OCI-LY3 (cell line): ENCODE measurements at regions not wholly inside any gene's neighbourhood (a gene's known extent, or its start where the extent isn't known, plus 50 kb on each side); places are given as distances from the start of the nearest gene placed in this dataset.

ENCODE experiments used
- H2AFZ ChIP-seq: fragments of 200-600, 300-600 bp; shearing (Covaris generic); 2 replicates; pipeline ENCODE4 v1.6.0; 2014; ENCODE audit warnings: antibody characterized with exemption, low read depth, low read length
- H3K27ac ChIP-seq: fragments of 200-600, 300-600 bp; sonication (generic); 2 replicates; pipeline ENCODE4 v1.5.1; 2014; ENCODE audit warnings: mild to moderate bottlenecking, low read length, moderate library complexity, mixed read lengths
- H3K27me3 ChIP-seq: fragments of 200-600, 300-600 bp; sonication (generic); 2 replicates; pipeline ENCODE4 v1.6.1; 2014; ENCODE audit warnings: low read depth, low read length, mixed read lengths
- H3K36me3 ChIP-seq: fragments of 200-600, 300-600 bp; sonication (generic); replicated peaks from 2 replicates; pipeline ENCODE3; 2014; ENCODE audit warnings: low read depth, low read length, mixed read lengths
- H3K4me1 ChIP-seq: fragments of 300-600, 200-600 bp; sonication (generic); 2 replicates; pipeline ENCODE4 v1.6.1; 2014; ENCODE audit warnings: low read length, mixed read lengths
- H3K4me2 ChIP-seq: fragments of 200-600, 300-600 bp; sonication (generic); 2 replicates; pipeline ENCODE4 v1.6.1; 2014; ENCODE audit warnings: low read length, mixed read lengths
- H3K4me3 ChIP-seq: fragments of 300-600, 200-600 bp; sonication (generic); 2 replicates; pipeline ENCODE4 v1.5.1; 2014; ENCODE audit warnings: antibody characterized with exemption, mild to moderate bottlenecking, low read length, moderate library complexity
- H3K79me2 ChIP-seq: fragments of 300-600, 200-600 bp; shearing (Covaris generic); 2 replicates; pipeline ENCODE4 v1.6.1; 2014; ENCODE audit warnings: mild to moderate bottlenecking, low read length, mixed read lengths
- H3K9ac ChIP-seq: fragments of 300-600, 200-600 bp; shearing (Covaris generic); 2 replicates; pipeline ENCODE4 v1.6.0; 2014; ENCODE audit warnings: mild to moderate bottlenecking, low read length, moderate library complexity
- H3K9me3 ChIP-seq: fragments of 200-600, 300-600 bp; shearing (Covaris generic); 2 replicates; pipeline ENCODE4 v1.6.1; 2014; ENCODE audit warnings: low read length, mixed read lengths; ENCODE audit not compliant: insufficient read depth
- H4K20me1 ChIP-seq: fragments of 200-600, 300-600 bp; sonication (generic); 2 replicates; pipeline ENCODE4 v1.6.1; 2016; ENCODE audit warnings: low read length, mixed read lengths; ENCODE audit not compliant: insufficient read depth
- CTCF ChIP-seq: fragments of 200-600, 300-600 bp; sonication (generic); IDR thresholded peaks from 2 replicates; pipeline ENCODE4 v1.5.1; 2014; ENCODE audit warnings: antibody characterized with exemption, low read length, low read depth
- EZH2phosphoT487 ChIP-seq: fragments of 200-600 bp; shearing (Covaris generic); IDR thresholded peaks from 2 replicates; pipeline ENCODE4 v1.6.1; 2018; ENCODE audit warnings: antibody characterized with exemption, mixed run types, low read depth

- Histone ChIP-seq H3K4me3 (no peak overlapping the region), H3K27ac (no peak overlapping the region), H2AFZ (no peak overlapping the region), H3K9ac (no peak overlapping the region), H3K27me3 (peaks cover 31% of the 10 kb centered on the region; the same call in 1 of the 2 replicates), H3K4me1 (no peaks in the 10 kb centered on the region), H3K36me3 (no peaks in the 10 kb centered on the region), H4K20me1 (no peaks in the 10 kb centered on the region), H3K9me3 (no peaks in the 10 kb centered on the region), H3K79me2 (no peaks in the 10 kb centered on the region), H3K4me2 (no peak overlapping the region)
- TF ChIP-seq EZH2phosphoT487 (no peak), CTCF (no peak)
These were observed 173.3 kb upstream of the WWC1 start for GRCh38 chr5:168118042-168118668.

- no peaks in the 10 kb centered on the region for H4K20me1 ChIP-seq
- TF ChIP-seq CTCF: no peak
- no peak for TF ChIP-seq EZH2phosphoT487
These were observed 170.9 kb upstream of the WWC1 start for GRCh38 chr5:168120401-168121137.

GRCh38 chr5:168121138-168121494 is 170.3 kb upstream of the WWC1 start:
- peaks cover 11% of the 10 kb centered on the region; the same call in 1 of the 2 replicates for H3K4me1 ChIP-seq
- H3K4me2 ChIP-seq: no peak overlapping the region
- no peak for TF ChIP-seq EZH2phosphoT487
- no peak for TF ChIP-seq CTCF
- H3K9me3 ChIP-seq: no peaks in the 10 kb centered on the region
- no peak overlapping the region for H2AFZ ChIP-seq
- peaks cover 42% of the 10 kb centered on the region; the same call in 1 of the 2 replicates for H3K27me3 ChIP-seq
- H3K4me3 ChIP-seq: no peak overlapping the region
- no peaks in the 10 kb centered on the region for H4K20me1 ChIP-seq
- H3K36me3 ChIP-seq: no peaks in the 10 kb centered on the region
- H3K79me2 ChIP-seq: no peaks in the 10 kb centered on the region
- H3K27ac ChIP-seq: no peak overlapping the region
- H3K9ac ChIP-seq: no peak overlapping the region

More at GRCh38 chr5:168120401-168121137, 170.9 kb upstream of the WWC1 start:
- no peak overlapping the region for H3K27ac ChIP-seq
- H3K4me1 ChIP-seq: peaks cover 11% of the 10 kb centered on the region; the same call in 1 of the 2 replicates
- H3K4me2 ChIP-seq: no peak overlapping the region
- peaks cover 40% of the 10 kb centered on the region; the same call in 1 of the 2 replicates for H3K27me3 ChIP-seq
- no peaks in the 10 kb centered on the region for H3K79me2 ChIP-seq
- H3K9me3 ChIP-seq: no peaks in the 10 kb centered on the region
- H2AFZ ChIP-seq: no peak overlapping the region
- H3K9ac ChIP-seq: no peak overlapping the region
- no peaks in the 10 kb centered on the region for H3K36me3 ChIP-seq
- no peak overlapping the region for H3K4me3 ChIP-seq
